K562 (cell line): ENCODE measurements at regions not wholly inside any gene's neighbourhood (a gene's known extent, or its start where the extent isn't known, plus 50 kb on each side); places are given as distances from the start of the nearest gene placed in this dataset.

Experiments used
- ATAC-seq: fragments of 200-7000 bp; cut with Tn5 transposase; 3 replicates; pipeline ENCODE4 v1.9.1; 2020; ENCODE audit warnings: moderate library complexity
- BruUV-seq: library from RNA; stranded (reverse); fragments of 400-500 nt; replicated peaks from 2 replicates; lab custom pipeline; 2021; lab: Mats Ljungman, UMichigan
- CTCF ChIA-PET: fragments of 300-600 bp; formaldehyde crosslinking; extraction: SDS; loops from one replicate; lab custom pipeline; 2021; ENCODE audit warnings: low intra/inter-chr PET ratio; lab: Yijun Ruan, JAX
- POLR2A ChIA-PET: fragments of 300-600, 350-650 bp; sonication (Branson Sonifier 250); formaldehyde crosslinking; extraction: SDS; loops from one replicate; lab custom pipeline; 2021; ENCODE audit warnings: antibody characterized with exemption, inconsistent platforms; lab: Yijun Ruan, JAX
- DNase-seq, 4 experiments: peaks; one replicate each; pipeline versions ENCODE4 v3.0.0 to v3.0.0-alpha.2; 2011 to 2018; ENCODE audit warnings: low spot score in 3 of 4, mixed read lengths in 3 of 4; ENCODE audit errors: extremely low read depth in 1 of 4
- FAIRE-seq: peaks from 2 replicates; lab custom pipeline; 2011; peaks lifted over from hg19 to GRCh38; lab: Jason Lieb, UNC
- H2AFZ ChIP-seq: 2 replicates; pipeline ENCODE4 v1.6.0; 2011; ENCODE audit warnings: low read depth, low read length, control low read depth, inconsistent platforms
- H3K27ac ChIP-seq: fragments of 200-600 bp; 3 replicates; pipeline ENCODE4 v1.8.0; 2011; ENCODE audit warnings: low read depth, mild to moderate bottlenecking, control low read depth, inconsistent platforms, low read length, moderate library complexity, mixed read lengths; ENCODE audit errors: extremely low read depth
- H3K27me3 ChIP-seq, 2 experiments: fragments of 300-600 bp in 1 of 2; 2 replicates in 1 of 2; 3 replicates in 1 of 2; pipeline versions ENCODE4 v1.6.0 to v1.8.0; 2011; ENCODE audit warnings: inconsistent platforms in 2 of 2, low read length in 2 of 2, mild to moderate bottlenecking in 1 of 2, mixed read lengths in 1 of 2, moderate library complexity in 1 of 2; ENCODE audit not compliant: control insufficient read depth in 2 of 2, insufficient read depth in 2 of 2
- H3K36me3 ChIP-seq: fragments of 300-600 bp; 3 replicates; pipeline ENCODE4 v1.8.0; 2011; ENCODE audit warnings: mild to moderate bottlenecking, low read length, inconsistent platforms; ENCODE audit not compliant: control insufficient read depth, insufficient read depth
- H3K4me1 ChIP-seq, 2 experiments: fragments of 200-600 bp in 1 of 2; replicated peaks in 1 of 2; 2 replicates in 1 of 2; 3 replicates in 1 of 2; pipeline versions ENCODE4 v1.5.1 to v1.8.0; 2011; ENCODE audit warnings: inconsistent platforms in 2 of 2, low read length in 2 of 2, mild to moderate bottlenecking in 1 of 2, mixed read lengths in 1 of 2, moderate library complexity in 1 of 2; ENCODE audit not compliant: control insufficient read depth in 2 of 2, insufficient read depth in 2 of 2
- H3K4me2 ChIP-seq: 2 replicates; pipeline ENCODE4 v1.6.1; 2011; ENCODE audit warnings: low read length, control low read depth, inconsistent platforms, mixed read lengths; ENCODE audit not compliant: insufficient read depth
- H3K4me3 ChIP-seq: fragments of 200-600 bp; sonication (generic), shearing (Covaris generic); 2 replicates; pipeline ENCODE4 v1.5.1; 2016; ENCODE audit warnings: control low read depth, inconsistent platforms
- H3K79me2 ChIP-seq: fragments of 200-600 bp; 3 replicates; pipeline ENCODE4 v1.8.0; 2011; ENCODE audit warnings: low read length, inconsistent platforms; ENCODE audit not compliant: control insufficient read depth, insufficient read depth
- H3K9ac ChIP-seq, 2 experiments: 2 replicates each; pipeline versions ENCODE4 v1.6.0 to v1.6.1; 2011; ENCODE audit warnings: low read depth in 2 of 2, low read length in 2 of 2, control low read depth in 1 of 2, inconsistent platforms in 1 of 2, mild to moderate bottlenecking in 1 of 2, mixed read lengths in 1 of 2; ENCODE audit not compliant: insufficient read depth in 1 of 2
- H3K9me1 ChIP-seq: one replicate; pipeline ENCODE4 v1.6.0; 2011; ENCODE audit warnings: inconsistent platforms, mild to moderate bottlenecking, low read length, moderate library complexity; ENCODE audit not compliant: control insufficient read depth, insufficient read depth
- H3K9me3 ChIP-seq: replicated peaks from 2 replicates; pipeline ENCODE4 v1.5.1; 2011; ENCODE audit warnings: low read depth, low read length, inconsistent platforms; ENCODE audit not compliant: control insufficient read depth, insufficient read depth
- H4K20me1 ChIP-seq: replicated peaks from 2 replicates; pipeline ENCODE4 v1.6.1; 2011; ENCODE audit warnings: low read length, inconsistent platforms, mixed read lengths; ENCODE audit not compliant: control insufficient read depth, insufficient read depth
- DMBX1 ChIP-seq: fragments of 250-450 bp; sonication (Bioruptor Pico); IDR thresholded peaks from 2 replicates; pipeline ENCODE4 v1.8.0; 2022; ENCODE audit warnings: inconsistent platforms, mild to moderate bottlenecking, moderate library complexity, borderline replicate concordance
- HNRNPUL1 ChIP-seq: fragments of 200-400 bp; formaldehyde crosslinking; IDR thresholded peaks from 2 replicates; pipeline ENCODE4 v1.6.1; 2017; ENCODE audit warnings: low read length
- MEF2A ChIP-seq: IDR thresholded peaks from 2 replicates; pipeline ENCODE4 v1.6.1; 2011; ENCODE audit warnings: low read depth, mild to moderate bottlenecking, low read length, moderate library complexity; ENCODE audit not compliant: control insufficient read depth
- POLR2A ChIP-seq: fragments of 450-650 bp; conservative IDR thresholded peaks from 2 replicates; pipeline ENCODE4 v1.6.1; 2016
- RBM34 ChIP-seq: fragments of 200-400 bp; formaldehyde crosslinking; IDR thresholded peaks from 2 replicates; pipeline ENCODE4 v1.6.1; 2018; ENCODE audit warnings: low read length, borderline replicate concordance; ENCODE audit not compliant: insufficient read depth
- SAFB2 ChIP-seq: fragments of 200-400 bp; formaldehyde crosslinking; IDR thresholded peaks from 2 replicates; pipeline ENCODE4 v1.6.1; 2018; ENCODE audit warnings: borderline replicate concordance, low read length, low read depth, moderate library complexity; ENCODE audit not compliant: severe bottlenecking
- TAF15 ChIP-seq: fragments of 200-400 bp; formaldehyde crosslinking; IDR thresholded peaks from 2 replicates; pipeline ENCODE4 v1.6.1; 2017; ENCODE audit warnings: mild to moderate bottlenecking, low read depth, low read length, moderate library complexity
- TCF3 ChIP-seq: sonication (generic); formaldehyde crosslinking; IDR thresholded peaks from 2 replicates; pipeline ENCODE4 v1.4.0; 2020; ENCODE audit warnings: mild to moderate bottlenecking, missing genetic modification reagents
- ZBTB17 ChIP-seq: fragments of 450-650 bp; formaldehyde crosslinking; IDR thresholded peaks from 2 replicates; pipeline ENCODE4 v1.4.0; 2020; ENCODE audit warnings: mild to moderate bottlenecking
- ZNF696 ChIP-seq: fragments of 250-450 bp; sonication (Bioruptor Pico); conservative IDR thresholded peaks from 2 replicates; pipeline ENCODE4 v1.4.0; 2020; ENCODE audit warnings: mild to moderate bottlenecking, moderate library complexity
- WGBS: fragments of 100-300 bp; shearing (Covaris generic); methylation state at CpG from one replicate; pipeline ENCODE4 v1.1.6; 2016; ENCODE audit warnings: low coverage, mixed read lengths; ENCODE audit not compliant: insufficient coverage; ENCODE audit errors: missing lambda C conversion rate; 5-methylcytosine and 5-hydroxymethylcytosine counted together
- in situ Hi-C: fragments of 300-500 bp; cut with MboI; formaldehyde crosslinking; loops from 4 replicates; pipeline ENCODE4 v1.15.0; 2018; ENCODE audit warnings: inconsistent platforms, mixed read lengths
- intact Hi-C: fragments of 100-400 bp; cut with micrococcal nuclease; formaldehyde crosslinking; loops from 2 replicates; pipeline ENCODE4 v1.14.2; 2022

- Histone ChIP-seq H3K9me1 (no peaks in the 10 kb centered on the region), H3K27me3 (no peaks in the 10 kb centered on the region), H3K4me1 (no peaks in the 10 kb centered on the region), H3K4me2 (no peak overlapping the region), H3K4me3 (no peak overlapping the region), H4K20me1 (no peaks in the 10 kb centered on the region), H3K9ac (no peak overlapping the region), H2AFZ (no peak overlapping the region), H3K9me3 (no peaks in the 10 kb centered on the region), H3K79me2 (no peaks in the 10 kb centered on the region), H3K36me3 (no peaks in the 10 kb centered on the region), H3K27ac (no peak overlapping the region)
- DNase-seq (no peak), FAIRE-seq (no peak), ATAC-seq (no peak)
- WGBS = 7% methylated on average over 1 of the region's 1 CpG
- CTCF ChIA-PET = no interaction called here
- POLR2A ChIA-PET = interaction anchor here (0.6 kb wide), 1 partner anchor 432 kb away, joined by 3 read pairs; no protein-coding TSS in a partner anchor
- BruUV-seq = no TSS peak
- intact Hi-C loops (no loop called here), in situ Hi-C loops (no loop called here)
- no peak for TF ChIP-seq MEF2A
- no peak for TF ChIP-seq TAF15
- no peak for TF ChIP-seq ZNF696 (CRISPR knock-in tag)
- no peak for TF ChIP-seq TCF3 (CRISPR knock-in tag)
- TF ChIP-seq HNRNPUL1 = no peak
- TF ChIP-seq POLR2A = no peak
- no peak for TF ChIP-seq DMBX1 (CRISPR knock-in tag)
- no peak for TF ChIP-seq ZBTB17
- no peak for TF ChIP-seq SAFB2
- TF ChIP-seq RBM34 = no peak
Observed at GRCh38 chr16:66190411-66190810, 176.1 kb upstream of the CDH5 start.
